ENCODE measurements at regions not wholly inside any gene's neighbourhood (a gene's known extent, or its start where the extent isn't known, plus 50 kb on each side); places are given as distances from the start of the nearest gene placed in this dataset.

DNA sequence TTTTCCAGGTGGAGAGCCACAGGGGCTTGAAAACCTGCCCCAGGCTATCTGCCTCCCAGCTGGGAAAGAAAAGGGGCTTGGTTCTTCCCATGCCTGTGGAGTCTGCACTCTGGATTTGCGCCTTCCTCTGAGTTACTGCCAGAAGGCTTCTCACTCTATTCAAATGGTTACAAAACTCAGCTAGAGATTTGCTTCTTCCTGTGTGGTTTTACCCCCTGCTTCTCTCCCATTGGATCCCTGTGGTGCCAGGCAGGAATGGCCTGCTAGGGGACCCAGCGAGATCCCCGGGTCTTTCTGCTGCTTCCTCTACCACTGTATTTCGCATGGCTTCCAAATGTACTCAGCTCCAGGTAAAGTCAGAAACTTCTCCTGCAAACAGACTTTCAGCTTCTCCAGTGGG, 192.0 kb upstream of the HS3ST5 start:
- no peak overlapping the region for H3K4me3 Mint-ChIP-seq
- no peaks in the 10 kb centered on the region for H3K27me3 Mint-ChIP-seq (ENCODE audit: low read depth)
- H3K36me3 Mint-ChIP-seq (ENCODE audit: low read depth), result no peaks in the 10 kb centered on the region
- H3K4me1 Mint-ChIP-seq (ENCODE audit: low read depth), result no peaks in the 10 kb centered on the region
- H3K27ac Mint-ChIP-seq, result no peak overlapping the region
- H3K9me3 Mint-ChIP-seq, result no peaks in the 10 kb centered on the region

DNA sequence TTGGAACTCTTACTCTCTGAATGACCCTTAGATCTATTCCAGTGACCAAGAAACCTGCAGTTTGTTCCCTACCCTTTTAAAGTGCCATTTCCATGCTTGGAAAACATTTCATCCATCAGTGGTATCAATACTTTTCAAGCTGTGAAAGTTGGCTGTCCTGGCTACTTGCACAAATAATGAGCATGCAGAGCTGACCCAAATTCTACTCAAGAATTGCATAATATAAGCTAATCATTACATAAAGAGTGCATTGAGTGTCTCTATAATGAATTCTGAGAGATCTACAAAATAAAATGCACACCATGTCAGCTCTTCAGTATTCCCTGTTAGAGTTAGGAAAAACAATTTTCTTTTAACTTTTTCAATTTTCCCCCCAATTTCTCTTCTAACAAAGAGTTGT, 181.3 kb upstream of the HS3ST5 start:
- Mint-ChIP-seq H3K27ac (no peak overlapping the region), H3K36me3 (ENCODE audit: low read depth) (no peaks in the 10 kb centered on the region), H3K27me3 (ENCODE audit: low read depth) (no peaks in the 10 kb centered on the region), H3K9me3 (no peaks in the 10 kb centered on the region), H3K4me3 (no peak overlapping the region), H3K4me1 (ENCODE audit: low read depth) (no peaks in the 10 kb centered on the region)

DNA sequence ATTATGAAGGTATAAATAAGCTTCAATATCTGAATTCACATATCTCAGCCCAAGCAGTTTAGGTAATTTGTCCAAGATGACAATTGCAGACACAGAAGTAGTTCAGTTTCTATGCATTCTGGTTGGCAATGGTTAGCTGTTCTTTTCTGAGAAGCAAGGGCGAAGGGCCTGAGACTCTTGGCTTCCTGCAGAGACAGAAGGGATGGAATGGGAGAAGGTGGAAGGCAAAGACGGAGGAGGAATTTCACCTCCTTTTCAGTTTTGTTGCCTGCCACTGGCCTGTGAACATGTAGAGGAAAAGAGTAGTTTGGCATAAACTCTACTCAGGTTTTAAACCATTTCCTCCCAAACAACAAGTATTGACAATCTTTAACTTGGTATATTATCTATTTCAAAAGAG, 180.7 kb upstream of the HS3ST5 start:
- no peak overlapping the region for H3K27ac Mint-ChIP-seq
- H3K4me1 Mint-ChIP-seq (ENCODE audit: low read depth), result no peaks in the 10 kb centered on the region
- H3K36me3 Mint-ChIP-seq (ENCODE audit: low read depth), result no peaks in the 10 kb centered on the region
- no peak overlapping the region for H3K4me3 Mint-ChIP-seq
- H3K9me3 Mint-ChIP-seq, result no peaks in the 10 kb centered on the region
- no peaks in the 10 kb centered on the region for H3K27me3 Mint-ChIP-seq (ENCODE audit: low read depth)

DNA sequence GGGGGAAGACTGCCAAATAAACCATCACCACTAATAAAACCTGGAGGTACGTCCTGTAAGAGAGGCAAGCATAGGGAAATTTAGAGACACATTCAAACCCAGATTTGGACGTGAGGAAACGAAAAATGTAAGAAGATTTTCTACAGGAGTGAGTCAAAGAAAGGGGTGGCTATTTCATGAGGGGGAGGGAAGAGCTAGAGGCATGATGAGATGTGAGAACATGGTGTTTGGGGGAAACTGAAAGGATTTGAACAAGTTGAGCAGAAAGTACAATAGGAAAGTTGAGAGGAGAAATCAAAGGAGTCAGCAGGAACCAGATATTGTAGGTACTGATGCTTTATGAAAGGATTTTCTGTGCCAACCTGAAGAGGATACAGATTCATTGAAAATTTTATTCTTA, 179.1 kb upstream of the HS3ST5 start:
- no peak overlapping the region for H3K27ac Mint-ChIP-seq
- no peaks in the 10 kb centered on the region for H3K9me3 Mint-ChIP-seq
- no peak overlapping the region for H3K4me3 Mint-ChIP-seq
- no peaks in the 10 kb centered on the region for H3K27me3 Mint-ChIP-seq (ENCODE audit: low read depth)
- H3K4me1 Mint-ChIP-seq (ENCODE audit: low read depth), result no peaks in the 10 kb centered on the region
- no peaks in the 10 kb centered on the region for H3K36me3 Mint-ChIP-seq (ENCODE audit: low read depth)

DNA sequence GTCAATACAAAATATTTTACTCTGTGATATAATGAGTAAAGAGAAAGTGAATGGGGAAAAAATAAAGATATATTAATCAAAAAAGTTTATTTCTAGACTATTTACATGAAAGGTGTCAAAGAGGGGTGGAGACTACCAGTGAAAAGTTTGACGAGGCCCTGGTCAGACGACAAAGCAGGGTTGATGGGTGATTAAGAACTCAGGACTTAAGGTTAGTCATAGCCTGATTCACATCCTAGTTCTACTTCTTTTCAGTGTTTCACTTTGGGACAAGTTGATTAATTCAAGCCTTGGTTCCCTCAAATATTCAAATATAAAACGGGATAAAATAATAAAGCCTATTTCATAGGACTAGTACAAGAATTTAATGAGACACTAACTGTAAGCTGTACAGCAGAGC, 178.2 kb upstream of the HS3ST5 start:
- Mint-ChIP-seq H3K4me1 (ENCODE audit: low read depth) (no peaks in the 10 kb centered on the region), H3K4me3 (no peak overlapping the region), H3K27me3 (ENCODE audit: low read depth) (no peaks in the 10 kb centered on the region)

DNA sequence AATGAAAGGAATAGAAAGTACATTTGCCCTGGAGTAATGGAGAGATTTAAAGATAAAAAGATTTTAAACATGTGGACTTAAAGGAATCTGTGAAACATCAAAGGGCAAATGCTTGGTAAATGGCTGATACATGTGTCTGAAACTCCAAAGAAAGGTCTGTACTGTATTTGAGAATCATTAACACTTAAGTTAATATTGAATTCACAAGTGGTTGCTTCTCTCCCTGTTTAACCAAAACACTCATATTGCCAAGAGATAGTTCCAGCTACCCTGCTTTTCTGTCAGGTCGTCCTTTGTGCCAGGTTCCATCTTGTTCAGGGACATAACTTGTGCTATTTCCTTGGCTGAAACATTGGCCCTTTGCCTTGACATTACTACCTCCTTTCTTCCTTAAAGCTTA, 171.3 kb upstream of the HS3ST5 start:
- no peaks in the 10 kb centered on the region for H3K36me3 Mint-ChIP-seq (ENCODE audit: low read depth)
- no peaks in the 10 kb centered on the region for H3K27me3 Mint-ChIP-seq (ENCODE audit: low read depth)
- H3K4me1 Mint-ChIP-seq (ENCODE audit: low read depth), result no peaks in the 10 kb centered on the region
- H3K27ac Mint-ChIP-seq, result no peak overlapping the region
- no peaks in the 10 kb centered on the region for H3K9me3 Mint-ChIP-seq
- H3K4me3 Mint-ChIP-seq, result no peak overlapping the region

More for the DNA sequence above, 178.2 kb upstream of the HS3ST5 start:
- Mint-ChIP-seq H3K27ac (no peak overlapping the region), H3K36me3 (ENCODE audit: low read depth) (no peaks in the 10 kb centered on the region), H3K9me3 (no peaks in the 10 kb centered on the region)

DNA sequence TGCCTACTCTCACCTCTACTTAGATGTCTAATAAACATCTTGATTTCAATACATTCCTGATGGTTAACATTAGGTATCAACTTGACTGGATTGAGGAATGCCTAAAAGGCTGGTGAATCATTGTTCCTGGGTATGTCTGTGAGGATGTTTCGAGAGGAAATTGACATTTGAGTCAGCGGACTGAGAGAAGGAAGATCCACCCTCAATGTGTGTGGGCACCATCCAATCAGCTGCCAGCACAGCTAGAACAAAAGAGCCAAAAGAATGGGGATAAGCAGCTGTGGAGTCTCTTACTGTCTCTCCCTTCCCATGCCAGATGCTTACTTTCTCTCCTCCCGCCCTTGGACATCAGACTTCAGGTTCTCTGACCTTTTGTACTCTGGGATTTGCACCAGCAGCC, 128.6 kb upstream of the HS3ST5 start:
- Mint-ChIP-seq H3K9me3 (no peaks in the 10 kb centered on the region), H3K27ac (no peak overlapping the region), H3K4me3 (no peak overlapping the region), H3K4me1 (ENCODE audit: low read depth) (no peaks in the 10 kb centered on the region), H3K36me3 (ENCODE audit: low read depth) (no peaks in the 10 kb centered on the region), H3K27me3 (ENCODE audit: low read depth) (no peaks in the 10 kb centered on the region)

DNA sequence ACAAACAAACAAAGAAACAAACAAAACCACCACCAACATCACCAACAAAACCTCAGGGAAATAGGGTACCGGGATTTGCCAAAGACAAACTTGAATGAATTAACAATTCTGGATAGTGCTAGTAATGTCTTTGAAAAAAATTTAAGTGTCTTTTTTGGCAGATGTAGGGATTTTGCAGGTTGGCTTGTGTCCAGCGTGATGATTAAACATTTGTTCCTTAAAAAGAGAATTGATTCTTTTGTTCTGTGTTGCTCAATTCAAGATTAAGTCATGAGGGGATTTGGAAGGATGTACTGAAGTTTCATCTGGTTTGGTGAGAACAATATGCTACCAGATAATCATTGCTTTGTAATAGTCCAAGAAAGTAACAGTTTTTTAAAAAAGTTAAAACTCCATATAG, 125.1 kb upstream of the HS3ST5 start:
- H3K27ac Mint-ChIP-seq, result no peak overlapping the region
- H3K4me3 Mint-ChIP-seq, result no peak overlapping the region
- no peaks in the 10 kb centered on the region for H3K27me3 Mint-ChIP-seq (ENCODE audit: low read depth)
- no peaks in the 10 kb centered on the region for H3K9me3 Mint-ChIP-seq
- H3K4me1 Mint-ChIP-seq (ENCODE audit: low read depth), result no peaks in the 10 kb centered on the region
- no peaks in the 10 kb centered on the region for H3K36me3 Mint-ChIP-seq (ENCODE audit: low read depth)

DNA sequence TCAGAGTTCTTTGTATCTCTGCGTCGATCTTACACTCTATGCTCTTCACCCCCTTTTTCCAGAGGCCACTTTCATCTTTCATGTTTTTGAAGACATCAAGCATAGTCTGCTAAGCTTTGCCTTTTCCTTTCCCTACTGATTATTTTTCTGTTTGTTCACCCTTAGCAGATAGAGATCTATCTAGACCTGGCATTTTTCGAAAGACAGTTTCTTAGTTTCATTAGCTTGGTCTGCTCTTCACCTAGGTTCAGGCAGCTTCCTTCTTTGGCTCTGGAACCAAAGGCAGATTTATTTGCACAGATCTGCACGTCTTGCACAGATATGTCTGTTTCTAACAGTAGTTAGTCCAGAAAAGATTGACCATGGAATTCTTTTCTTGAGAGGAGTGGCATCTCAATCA, 122.7 kb upstream of the HS3ST5 start:
- no peaks in the 10 kb centered on the region for H3K36me3 Mint-ChIP-seq (ENCODE audit: low read depth)
- no peaks in the 10 kb centered on the region for H3K27me3 Mint-ChIP-seq (ENCODE audit: low read depth)
- no peaks in the 10 kb centered on the region for H3K4me1 Mint-ChIP-seq (ENCODE audit: low read depth)
- H3K27ac Mint-ChIP-seq, result no peak overlapping the region
- H3K4me3 Mint-ChIP-seq, result no peak overlapping the region
- H3K9me3 Mint-ChIP-seq, result no peaks in the 10 kb centered on the region

DNA sequence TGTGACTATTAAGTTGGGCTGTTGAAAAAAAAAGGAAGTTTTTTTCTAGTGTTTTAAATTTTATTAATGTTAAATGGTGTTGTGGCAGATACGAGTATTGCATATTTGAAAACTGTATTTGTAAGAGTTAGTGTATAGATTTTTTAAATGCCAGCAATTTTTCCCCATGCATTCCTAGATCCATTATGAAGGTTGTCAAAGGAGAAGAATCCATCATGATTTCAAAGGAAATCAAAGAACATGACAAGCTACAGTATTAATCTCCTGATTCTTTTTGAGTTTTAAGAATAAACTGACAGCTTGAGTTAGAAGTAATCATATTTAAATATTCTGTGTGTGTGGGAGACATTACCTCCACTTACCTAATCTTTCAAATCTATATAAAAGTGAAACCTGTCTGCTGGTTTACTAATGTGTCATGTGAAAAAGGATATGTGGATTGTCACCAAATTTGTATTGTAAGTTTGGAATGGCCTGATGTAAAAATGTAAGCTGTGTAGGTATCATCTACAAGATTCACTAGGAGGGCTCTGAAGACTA, 111.0 kb upstream of the HS3ST5 start:
- Mint-ChIP-seq H3K27me3 (ENCODE audit: low read depth) (no peaks in the 10 kb centered on the region), H3K4me3 (no peak overlapping the region), H3K4me1 (ENCODE audit: low read depth) (no peaks in the 10 kb centered on the region), H3K27ac (no peak overlapping the region), H3K9me3 (no peaks in the 10 kb centered on the region), H3K36me3 (ENCODE audit: low read depth) (no peaks in the 10 kb centered on the region)

DNA sequence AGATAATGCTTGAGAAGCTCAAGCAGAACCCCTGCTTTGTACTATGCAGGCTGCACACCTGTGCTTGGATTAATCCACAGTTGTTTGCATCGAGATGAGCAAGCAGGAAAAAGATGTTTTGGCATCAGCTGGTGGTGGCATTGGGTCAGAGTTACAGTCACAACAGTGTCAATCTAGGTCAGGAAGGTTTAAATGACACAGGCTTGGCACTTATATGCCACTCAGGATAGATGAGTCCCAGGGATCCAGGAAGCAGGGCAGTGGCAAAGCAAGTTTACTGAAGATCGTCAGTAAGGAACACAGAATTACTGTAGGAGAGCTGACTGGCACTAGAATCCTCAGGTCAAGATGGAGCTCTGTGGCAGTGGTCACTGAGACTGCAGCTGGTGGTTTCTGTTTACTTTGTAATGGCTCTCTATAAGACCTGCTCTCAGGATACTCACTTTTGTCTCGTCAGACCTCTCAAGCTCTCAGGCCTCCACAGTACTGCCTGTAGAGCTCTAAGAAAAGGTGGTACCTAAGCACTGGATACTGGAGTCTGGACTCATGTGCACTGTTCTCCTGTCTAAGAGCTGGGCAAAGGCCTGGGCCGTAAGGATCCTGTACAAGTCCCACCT, 110.1 kb upstream of the HS3ST5 start:
- H3K27ac Mint-ChIP-seq, result no peak overlapping the region

DNA sequence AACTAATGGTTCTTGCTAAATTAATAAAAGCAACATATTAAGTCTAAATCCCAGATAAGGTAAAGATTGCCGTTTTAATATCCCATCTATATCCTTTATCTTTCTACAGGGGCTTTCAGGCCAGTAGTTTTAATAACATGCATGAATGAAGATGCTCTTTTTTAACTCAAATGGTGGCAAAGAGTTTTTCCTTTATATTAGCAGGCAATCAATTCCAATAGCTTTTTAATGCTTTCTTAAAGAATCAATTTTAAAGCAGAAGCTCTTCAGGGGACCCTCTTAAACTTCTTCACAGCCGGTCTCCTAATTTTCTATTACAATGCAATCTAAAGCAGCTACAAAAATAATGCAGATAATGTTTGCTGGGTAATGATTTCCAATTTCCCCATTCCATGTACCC, 107.8 kb upstream of the HS3ST5 start:
- Mint-ChIP-seq H3K9me3 (no peaks in the 10 kb centered on the region), H3K27ac (no peak overlapping the region), H3K27me3 (ENCODE audit: low read depth) (no peaks in the 10 kb centered on the region), H3K4me3 (no peak overlapping the region), H3K4me1 (ENCODE audit: low read depth) (no peaks in the 10 kb centered on the region), H3K36me3 (ENCODE audit: low read depth) (no peaks in the 10 kb centered on the region)

More for the DNA sequence above, 110.1 kb upstream of the HS3ST5 start:
- Mint-ChIP-seq H3K4me1 (ENCODE audit: low read depth) (no peaks in the 10 kb centered on the region), H3K4me3 (no peak overlapping the region), H3K27me3 (ENCODE audit: low read depth) (no peaks in the 10 kb centered on the region), H3K36me3 (ENCODE audit: low read depth) (no peaks in the 10 kb centered on the region), H3K9me3 (no peaks in the 10 kb centered on the region)

DNA sequence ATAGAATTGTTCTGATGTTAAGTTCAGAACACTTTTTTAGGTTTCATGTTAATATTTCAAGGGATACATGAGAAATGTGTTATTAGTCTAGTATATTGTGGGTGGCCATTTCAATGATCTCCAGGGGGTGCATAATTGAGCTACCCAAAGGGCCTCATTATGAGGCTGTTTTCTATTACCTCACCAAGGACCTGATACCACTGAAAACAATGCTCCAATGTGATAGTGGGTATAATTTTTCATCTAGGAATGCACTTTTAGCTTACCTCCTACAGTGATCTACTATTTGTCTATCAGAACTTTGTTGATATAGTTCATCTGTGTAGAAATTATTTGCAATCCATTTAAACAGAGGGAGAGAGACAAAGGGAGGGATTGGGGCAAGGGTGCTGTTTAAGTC, 106.8 kb upstream of the HS3ST5 start:
- Mint-ChIP-seq H3K27me3 (ENCODE audit: low read depth) (no peaks in the 10 kb centered on the region), H3K4me3 (no peak overlapping the region), H3K27ac (no peak overlapping the region), H3K4me1 (ENCODE audit: low read depth) (no peaks in the 10 kb centered on the region), H3K9me3 (no peaks in the 10 kb centered on the region), H3K36me3 (ENCODE audit: low read depth) (no peaks in the 10 kb centered on the region)

DNA sequence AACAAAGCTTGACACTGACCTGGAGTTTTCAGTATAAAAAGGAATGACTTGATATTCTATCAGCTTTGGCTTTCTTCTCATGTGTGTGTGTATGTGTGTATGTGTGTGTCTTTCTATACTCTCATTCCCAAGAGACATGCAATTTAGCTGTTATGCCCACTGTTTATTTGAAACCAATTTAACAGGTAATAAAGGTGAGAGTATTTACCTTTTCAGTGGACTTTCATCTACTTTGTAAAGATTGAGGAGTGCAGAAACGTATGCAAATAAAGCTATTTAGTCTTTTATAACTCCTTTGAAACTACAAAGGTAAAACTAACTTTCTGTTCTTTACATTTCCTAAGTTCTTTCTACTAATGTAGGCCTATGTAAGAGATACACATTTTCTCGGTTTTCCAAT, 103.5 kb upstream of the HS3ST5 start:
- no peak overlapping the region for H3K27ac Mint-ChIP-seq
- H3K27me3 Mint-ChIP-seq (ENCODE audit: low read depth), result no peaks in the 10 kb centered on the region
- no peaks in the 10 kb centered on the region for H3K4me1 Mint-ChIP-seq (ENCODE audit: low read depth)
- H3K36me3 Mint-ChIP-seq (ENCODE audit: low read depth), result no peaks in the 10 kb centered on the region
- H3K4me3 Mint-ChIP-seq, result no peak overlapping the region
- H3K9me3 Mint-ChIP-seq, result no peaks in the 10 kb centered on the region

DNA sequence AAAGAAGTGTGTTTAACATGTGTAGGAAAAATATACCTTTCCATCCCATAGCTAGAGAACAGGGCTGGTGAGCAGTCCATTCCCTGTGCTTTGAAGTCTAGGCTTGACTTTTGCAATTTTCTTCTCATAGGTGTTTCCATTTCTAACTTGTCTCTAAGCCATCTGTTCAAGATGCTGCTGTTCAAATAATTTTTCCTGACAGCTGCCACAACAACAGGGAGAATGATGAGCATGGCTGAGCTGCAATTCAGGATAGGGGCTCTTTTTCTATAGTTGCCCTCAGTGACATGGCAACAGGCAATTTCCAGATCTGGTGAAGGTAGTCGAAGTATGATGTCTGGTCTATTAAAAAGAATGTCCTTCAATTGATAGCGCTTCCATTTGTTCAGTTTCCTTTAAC, 103.0 kb upstream of the HS3ST5 start:
- Mint-ChIP-seq H3K27me3 (ENCODE audit: low read depth) (no peaks in the 10 kb centered on the region), H3K4me1 (ENCODE audit: low read depth) (no peaks in the 10 kb centered on the region), H3K36me3 (ENCODE audit: low read depth) (no peaks in the 10 kb centered on the region), H3K4me3 (no peak overlapping the region), H3K27ac (no peak overlapping the region), H3K9me3 (no peaks in the 10 kb centered on the region)

DNA sequence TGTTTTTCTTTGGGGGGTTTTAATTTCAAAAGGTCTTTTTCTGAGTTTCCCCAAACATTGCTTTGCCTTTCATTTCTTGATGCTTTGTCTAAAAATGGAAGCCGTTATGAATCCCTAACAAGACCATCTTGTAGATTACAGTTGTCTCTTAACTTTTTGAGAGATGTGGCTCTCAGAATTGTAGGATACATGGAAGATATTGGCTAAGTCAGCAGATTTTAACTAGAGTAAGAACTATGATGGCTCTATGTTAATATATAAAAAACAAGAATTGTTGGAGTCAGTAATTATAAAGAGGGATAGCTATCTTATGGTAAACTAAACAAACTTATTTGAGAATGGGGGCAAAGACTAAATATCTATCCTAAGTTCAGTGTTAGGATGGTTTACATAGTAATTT, 96.6 kb upstream of the HS3ST5 start:
- Mint-ChIP-seq H3K27me3 (ENCODE audit: low read depth) (no peaks in the 10 kb centered on the region), H3K4me3 (no peak overlapping the region), H3K27ac (no peak overlapping the region), H3K9me3 (no peaks in the 10 kb centered on the region), H3K36me3 (ENCODE audit: low read depth) (no peaks in the 10 kb centered on the region), H3K4me1 (ENCODE audit: low read depth) (no peaks in the 10 kb centered on the region)

Data from T-helper 1 cell treated with Interleukin-12 subunit alpha and Interleukin-12 subunit beta and Interleukin-4 antibody, amounts not matched to agents 30 μg/mL and 1 μg/mL, for 36 hours (primary cell).